H1 (cell line): ENCODE measurements at regions not wholly inside any gene's neighbourhood (a gene's known extent, or its start where the extent isn't known, plus 50 kb on each side); places are given as distances from the start of the nearest gene placed in this dataset.

Experiments used
- CTCF ChIA-PET: fragments of 300-600 bp; sonication (Branson Sonifier 250); formaldehyde crosslinking; loops from one replicate; lab custom pipeline; 2021; ENCODE audit not compliant: partially characterized antibody; lab: Charles Lee
- POLR2A ChIA-PET: fragments of 300-600 bp; sonication (Branson Sonifier 250); formaldehyde crosslinking; loops from one replicate; lab custom pipeline; 2021; ENCODE audit warnings: inconsistent platforms; ENCODE audit not compliant: partially characterized antibody; lab: Charles Lee
- DNase-seq, 2 experiments: peaks; one replicate each; pipeline versions ENCODE4 v3.0.0 to v3.0.0-alpha.2; 2010 to 2022; ENCODE audit warnings: low spot score in 2 of 2, low read depth in 1 of 2, mixed read lengths in 1 of 2
- FAIRE-seq: peaks from 2 replicates; lab custom pipeline; 2011; peaks lifted over from hg19 to GRCh38; lab: Jason Lieb, UNC
- H2AFZ ChIP-seq: 2 replicates; pipeline ENCODE4 v1.8.1; 2012; ENCODE audit warnings: low read length, inconsistent platforms
- H2AK5ac ChIP-seq: 2 replicates; pipeline ENCODE4 v1.6.1; 2013; ENCODE audit warnings: low read depth, low read length
- H2BK120ac ChIP-seq: replicated peaks from 2 replicates; pipeline ENCODE3; 2013; ENCODE audit warnings: low read depth, low read length, inconsistent platforms
- H2BK12ac ChIP-seq: 2 replicates; pipeline ENCODE4 v1.6.1; 2013; ENCODE audit warnings: low read depth, low read length
- H2BK15ac ChIP-seq: 2 replicates; pipeline ENCODE4 v1.6.1; 2013; ENCODE audit warnings: low read length
- H2BK20ac ChIP-seq: 2 replicates; pipeline ENCODE4 v1.6.1; 2013; ENCODE audit warnings: low read length
- H2BK5ac ChIP-seq: 2 replicates; pipeline ENCODE4 v1.6.1; 2013; ENCODE audit warnings: low read depth, low read length
- H3K14ac ChIP-seq: 2 replicates; pipeline ENCODE4 v1.6.1; 2013; ENCODE audit warnings: inconsistent platforms; ENCODE audit not compliant: insufficient read length
- H3K18ac ChIP-seq: 2 replicates; pipeline ENCODE4 v1.6.1; 2013; ENCODE audit warnings: low read length; ENCODE audit errors: extremely low read depth
- H3K23ac ChIP-seq: 2 replicates; pipeline ENCODE4 v1.6.1; 2013; ENCODE audit warnings: inconsistent platforms; ENCODE audit not compliant: insufficient read length
- H3K23me2 ChIP-seq: 2 replicates; pipeline ENCODE4 v1.6.1; 2013; ENCODE audit warnings: low read depth, low read length
- H3K27ac ChIP-seq: 2 replicates; pipeline ENCODE4 v1.6.1; 2011; ENCODE audit warnings: low read depth, low read length, inconsistent platforms
- H3K27me3 ChIP-seq, 4 experiments: replicated peaks in 1 of 4; 1 replicate in 1 of 4; 2 replicates in 3 of 4; pipeline versions ENCODE4 v1.6.1 to v1.8.1; 2011 to 2013; ENCODE audit warnings: low read length in 3 of 4, mild to moderate bottlenecking in 3 of 4, inconsistent platforms in 2 of 4, mixed read lengths in 2 of 4, moderate library complexity in 1 of 4; ENCODE audit not compliant: control insufficient read depth in 3 of 4, insufficient read depth in 3 of 4; ENCODE audit errors: extremely low read depth in 1 of 4
- H3K36me3 ChIP-seq, 4 experiments: 2 replicates each; pipeline versions ENCODE4 v1.6.1 to v1.8.1; 2011 to 2013; ENCODE audit warnings: mild to moderate bottlenecking in 4 of 4, low read length in 3 of 4, moderate library complexity in 2 of 4, control low read depth in 1 of 4, inconsistent platforms in 1 of 4; ENCODE audit not compliant: insufficient read depth in 4 of 4, control insufficient read depth in 2 of 4
- H3K4ac ChIP-seq: replicated peaks from 2 replicates; pipeline ENCODE3; 2013; ENCODE audit warnings: low read length, low read depth, mixed read lengths, inconsistent platforms; ENCODE audit not compliant: insufficient read length
- H3K4me1 ChIP-seq, 4 experiments: replicated peaks in 1 of 4; 1 replicate in 1 of 4; 2 replicates in 3 of 4; pipeline versions ENCODE4 v1.6.1 to v1.8.1; 2011 to 2013; ENCODE audit warnings: low read length in 3 of 4, inconsistent platforms in 2 of 4, mixed read lengths in 1 of 4; ENCODE audit not compliant: insufficient read depth in 4 of 4, control insufficient read depth in 3 of 4
- H3K4me2 ChIP-seq, 2 experiments: 2 replicates each; pipeline versions ENCODE4 v1.6.1 to v1.8.1; 2011 to 2013; ENCODE audit warnings: low read depth in 2 of 2, low read length in 2 of 2, control low read depth in 1 of 2, inconsistent platforms in 1 of 2, mild to moderate bottlenecking in 1 of 2; ENCODE audit not compliant: insufficient read depth in 1 of 2
- H3K4me3 ChIP-seq, 4 experiments: fragments of 200-600, 300-600 bp in 1 of 4; sonication (generic), shearing (Covaris generic), sonication (Bioruptor Twin) in 1 of 4; 2 replicates each; pipeline versions ENCODE4 v1.5.1 to v1.8.1; 2011 to 2016; ENCODE audit warnings: low read length in 4 of 4, low read depth in 3 of 4, control low read depth in 2 of 4, inconsistent platforms in 2 of 4, mild to moderate bottlenecking in 2 of 4, mixed read lengths in 1 of 4, moderate library complexity in 1 of 4; ENCODE audit not compliant: insufficient read depth in 2 of 4; ENCODE audit errors: extremely low read depth in 1 of 4
- H3K56ac ChIP-seq: replicated peaks from 2 replicates; pipeline ENCODE3; 2013; ENCODE audit warnings: low read depth, mild to moderate bottlenecking, mixed read lengths, low read length, inconsistent platforms; ENCODE audit not compliant: insufficient read length
- H3K79me1 ChIP-seq: 2 replicates; pipeline ENCODE4 v1.6.1; 2013; ENCODE audit warnings: low read depth, low read length, control low read depth
- H3K79me2 ChIP-seq, 2 experiments: 2 replicates each; pipeline versions ENCODE4 v1.6.1 to v1.8.1; 2012 to 2013; ENCODE audit warnings: low read length in 2 of 2, mild to moderate bottlenecking in 2 of 2, inconsistent platforms in 1 of 2; ENCODE audit not compliant: insufficient read depth in 2 of 2, control insufficient read depth in 1 of 2
- H3K9ac ChIP-seq, 4 experiments: replicated peaks in 1 of 4; 1 replicate in 1 of 4; 2 replicates in 3 of 4; pipeline versions ENCODE4 v1.6.1 to v1.8.1; 2011 to 2013; ENCODE audit warnings: low read depth in 3 of 4, low read length in 3 of 4, control low read depth in 2 of 4, mild to moderate bottlenecking in 2 of 4, moderate library complexity in 2 of 4, inconsistent platforms in 1 of 4; ENCODE audit errors: extremely low read depth in 1 of 4
- H3K9me3 ChIP-seq, 2 experiments: 2 replicates each; pipeline versions ENCODE4 v1.6.1 to v1.8.1; 2012 to 2013; ENCODE audit warnings: mild to moderate bottlenecking in 2 of 2, moderate library complexity in 2 of 2, control low read depth in 1 of 2, inconsistent platforms in 1 of 2, low read depth in 1 of 2, low read length in 1 of 2, mixed read lengths in 1 of 2; ENCODE audit not compliant: insufficient read depth in 2 of 2
- H4K20me1 ChIP-seq, 2 experiments: replicated peaks in 1 of 2; 2 replicates each; pipeline versions ENCODE3 to v1.8.1; 2011 to 2013; ENCODE audit warnings: inconsistent platforms in 2 of 2, low read length in 2 of 2, mild to moderate bottlenecking in 1 of 2; ENCODE audit not compliant: insufficient read depth in 2 of 2, control insufficient read depth in 1 of 2
- H4K5ac ChIP-seq: 2 replicates; pipeline ENCODE4 v1.6.1; 2013; ENCODE audit warnings: low read length, low read depth, mixed read lengths, inconsistent platforms; ENCODE audit not compliant: insufficient read length
- H4K8ac ChIP-seq: 2 replicates; pipeline ENCODE4 v1.8.0; 2013; ENCODE audit warnings: mild to moderate bottlenecking, moderate library complexity, low read length, inconsistent platforms; ENCODE audit not compliant: insufficient read depth; ENCODE audit errors: extremely low read depth
- H4K91ac ChIP-seq: replicated peaks from 2 replicates; pipeline ENCODE3; 2013; ENCODE audit warnings: low read length, mixed read lengths, inconsistent platforms; ENCODE audit not compliant: insufficient read length
- CBX5 ChIP-seq: fragments of 300-800, 300-1000 bp; sonication (generic); IDR thresholded peaks from 2 replicates; pipeline ENCODE4 v1.7.1; 2016; ENCODE audit warnings: antibody characterized with exemption, low read length, low read depth
- EGR1 ChIP-seq: IDR thresholded peaks from 2 replicates; pipeline ENCODE4 v1.6.1; 2011; ENCODE audit warnings: low read depth, low read length, borderline replicate concordance
- EZH2 ChIP-seq: fragments of 200-600 bp; sonication (generic); IDR thresholded peaks from 2 replicates; pipeline ENCODE4 v1.7.1; 2012; ENCODE audit warnings: low read depth, mild to moderate bottlenecking, moderate library complexity, low read length, inconsistent platforms; ENCODE audit not compliant: severe bottlenecking
- FOSL1 ChIP-seq: IDR thresholded peaks from 2 replicates; pipeline ENCODE4 v1.6.1; 2011; ENCODE audit warnings: mild to moderate bottlenecking, low read depth, low read length, moderate library complexity; ENCODE audit not compliant: insufficient read depth
- GTF2F1 ChIP-seq: IDR thresholded peaks from 2 replicates; pipeline ENCODE4 v1.6.1; 2012; ENCODE audit warnings: low read depth, low read length, improper control_type of control experiment, borderline replicate concordance
- NRF1 ChIP-seq: IDR thresholded peaks from 2 replicates; pipeline ENCODE4 v1.6.1; 2011; ENCODE audit warnings: mild to moderate bottlenecking, low read depth, low read length, improper control_type of control experiment
- PHF8 ChIP-seq: fragments of 200-600 bp; sonication (generic); conservative IDR thresholded peaks from 2 replicates; pipeline ENCODE4 v1.7.1; 2012; ENCODE audit warnings: low read depth, mild to moderate bottlenecking, inconsistent platforms, low read length, moderate library complexity
- POLR2A ChIP-seq, 2 experiments: IDR thresholded peaks; 1 replicate in 1 of 2; 2 replicates in 1 of 2; pipeline ENCODE4 v1.6.1; 2011; ENCODE audit warnings: low read depth in 2 of 2, low read length in 2 of 2, mild to moderate bottlenecking in 2 of 2; ENCODE audit errors: control extremely low read depth in 1 of 2
- RAD21 ChIP-seq, 2 experiments: IDR thresholded peaks in 1 of 2; conservative IDR thresholded peaks in 1 of 2; 2 replicates each; pipeline ENCODE4 v1.6.1; 2011; ENCODE audit warnings: low read depth in 2 of 2, low read length in 2 of 2, improper control_type of control experiment in 1 of 2, inconsistent platforms in 1 of 2, mild to moderate bottlenecking in 1 of 2, moderate library complexity in 1 of 2
- SP4 ChIP-seq: IDR thresholded peaks from 2 replicates; pipeline ENCODE4 v1.6.1; 2012; ENCODE audit warnings: low read length, inconsistent platforms
- TEAD4 ChIP-seq: IDR thresholded peaks from 2 replicates; pipeline ENCODE4 v1.6.1; 2012; ENCODE audit warnings: low read depth, low read length, inconsistent platforms, mixed read lengths
- ZNF274 ChIP-seq: IDR thresholded peaks from 2 replicates; pipeline ENCODE4 v1.7.0; 2012; ENCODE audit warnings: low read length, borderline replicate concordance; ENCODE audit errors: extremely low read depth
- WGBS, 2 experiments: shearing (Covaris generic) in 1 of 2; methylation state at CpG; one replicate each; pipeline versions ENCODE4 v1.1.6 to v1.1.7; 2013 to 2015; ENCODE audit warnings: low lambda C conversion rate in 2 of 2, mixed read lengths in 2 of 2, inconsistent platforms in 1 of 2, low coverage in 1 of 2, missing lambda C conversion rate in 1 of 2; ENCODE audit not compliant: insufficient replicate concordance in 2 of 2, insufficient coverage in 1 of 2, insufficient read length in 1 of 2; ENCODE audit errors: extremely low coverage in 1 of 2, missing lambda C conversion rate in 1 of 2; 5-methylcytosine and 5-hydroxymethylcytosine counted together

- 89% methylated on average over 4 of the region's 4 CpGs; no CpG with 5 or more reads in 1 of the 2 experiments for WGBS, 2 experiments
- FAIRE-seq = no peak
- Histone ChIP-seq H3K9me3 (no peaks in the 10 kb centered on the region), H3K56ac (no peak overlapping the region), H4K8ac (no peak overlapping the region), H3K79me1 (no peaks in the 10 kb centered on the region), H2BK12ac (no peak overlapping the region), H3K79me2 (no peaks in the 10 kb centered on the region)
- TF ChIP-seq FOSL1 (no peak), ZNF274 (no peak), POLR2A (IDR thresholded peaks at IDR 0.05; ENCODE audit: control extremely low read depth in 1 of 2, low read depth in 2 of 2, low read length in 2 of 2) (no peak), PHF8 (no peak), GTF2F1 (no peak), SP4 (no peak), NRF1 (no peak), CBX5 (no peak), RAD21 (IDR thresholded peaks at IDR 0.05 in 1 of 2, conservative IDR thresholded peaks at IDR 0.05 in 1 of 2; ENCODE audit: low read depth in 2 of 2, low read length in 2 of 2) (no peak), EGR1 (no peak), TEAD4 (no peak), EZH2 (no peak)
- TF ChIP-seq, all 59 proteins: peak for 0
- no peaks in the 10 kb centered on the region for H4K20me1 ChIP-seq
- no peak overlapping the region for H3K9ac ChIP-seq
- no peak for DNase-seq
- H3K4me3 ChIP-seq = no peak overlapping the region
- H3K14ac ChIP-seq = no peak overlapping the region
- ChIA-PET POLR2A (no interaction called here), CTCF (no interaction called here)
- H3K36me3 ChIP-seq = no peaks in the 10 kb centered on the region
- H2BK20ac ChIP-seq = no peak overlapping the region
- no peak overlapping the region for H3K23ac ChIP-seq
- no peak overlapping the region for H3K27ac ChIP-seq
- H2AFZ ChIP-seq = no peak overlapping the region
- no peak overlapping the region for H4K5ac ChIP-seq
- H3K4ac ChIP-seq = no peak overlapping the region
- H2BK5ac ChIP-seq = no peak overlapping the region
- H4K91ac ChIP-seq = no peak overlapping the region
- H3K4me2 ChIP-seq = no peak overlapping the region
- no peak overlapping the region for H2BK15ac ChIP-seq
- H3K23me2 ChIP-seq = no peaks in the 10 kb centered on the region
- H3K18ac ChIP-seq = no peak overlapping the region
- H2BK120ac ChIP-seq = no peak overlapping the region
- no peaks in the 10 kb centered on the region for H3K4me1 ChIP-seq
- no peaks in the 10 kb centered on the region for H3K27me3 ChIP-seq
- H2AK5ac ChIP-seq = no peak overlapping the region
Measured at GRCh38 chr10:90354914-90355313, 502.9 kb downstream of the HTR7 start.
